Small intestine (tissue), 7 donors: ENCODE measurements at regions not wholly inside any gene's neighbourhood (a gene's known extent, or its start where the extent isn't known, plus 50 kb on each side); places are given as distances from the start of the nearest gene placed in this dataset.

ENCODE experiments used
- DNase-seq, 2 donors: peaks; one replicate each; pipeline versions ENCODE4 v3.0.0 to v3.0.0-alpha.2; 2013
- FAIRE-seq: peaks from 2 replicates; lab custom pipeline; 2012; peaks lifted over from hg19 to GRCh38; lab: Jason Lieb, UNC
- H3K27ac ChIP-seq, 3 donors: one replicate each; pipeline ENCODE4 v1.5.1; 2013; ENCODE audit warnings: low read length in 2 of 3, mild to moderate bottlenecking in 2 of 3, control low read depth in 1 of 3, inconsistent platforms in 1 of 3, low read depth in 1 of 3, moderate library complexity in 1 of 3
- H3K27me3 ChIP-seq, 3 donors: one replicate each; pipeline ENCODE4 v1.6.1; 2013; ENCODE audit warnings: low read length in 3 of 3, inconsistent platforms in 1 of 3; ENCODE audit not compliant: control insufficient read depth in 3 of 3, insufficient read depth in 3 of 3
- H3K36me3 ChIP-seq, 3 donors: one replicate each; pipeline ENCODE4 v1.6.1; 2013; ENCODE audit warnings: low read length in 3 of 3, inconsistent platforms in 1 of 3, low read depth in 1 of 3, mild to moderate bottlenecking in 1 of 3, moderate library complexity in 1 of 3; ENCODE audit not compliant: control insufficient read depth in 3 of 3, insufficient read depth in 2 of 3
- H3K4me1 ChIP-seq, 3 donors: one replicate each; pipeline ENCODE4 v1.6.1; 2013; ENCODE audit warnings: low read length in 2 of 3, inconsistent platforms in 1 of 3, low read depth in 1 of 3, mild to moderate bottlenecking in 1 of 3, moderate library complexity in 1 of 3; ENCODE audit not compliant: control insufficient read depth in 3 of 3, insufficient read depth in 2 of 3
- H3K4me3 ChIP-seq, 3 donors: one replicate each; pipeline ENCODE4 v1.5.1; 2013; ENCODE audit warnings: low read length in 3 of 3, control low read depth in 1 of 3, inconsistent platforms in 1 of 3, low read depth in 1 of 3, mild to moderate bottlenecking in 1 of 3, moderate library complexity in 1 of 3
- H3K9me3 ChIP-seq, 2 donors: one replicate each; pipeline ENCODE4 v1.6.1; 2013; ENCODE audit warnings: low read depth in 1 of 2, low read length in 1 of 2; ENCODE audit not compliant: control insufficient read depth in 2 of 2, insufficient read depth in 1 of 2
- WGBS, 3 donors: extraction: QIAGEN DNeasy Blood & Tissue Kit; methylation state at CpG; one replicate each; pipeline ENCODE4 v1.1.7; 2013; 5-methylcytosine and 5-hydroxymethylcytosine counted together
- donor health status: healthy with polysubstance abuse.
- donor health status: control.
- donor health status: control.
- donor health status: Bipolar disorder and iron deficiency.
- donor health status: healthy.

- FAIRE-seq = no peak
- 55 to 78% (median 60%) methylated on average over 2 of the region's 2 CpGs for WGBS, 3 donors
Measured at GRCh38 chr5:54717459-54717858, 199.9 kb downstream of the SNX18 start.

DNA sequence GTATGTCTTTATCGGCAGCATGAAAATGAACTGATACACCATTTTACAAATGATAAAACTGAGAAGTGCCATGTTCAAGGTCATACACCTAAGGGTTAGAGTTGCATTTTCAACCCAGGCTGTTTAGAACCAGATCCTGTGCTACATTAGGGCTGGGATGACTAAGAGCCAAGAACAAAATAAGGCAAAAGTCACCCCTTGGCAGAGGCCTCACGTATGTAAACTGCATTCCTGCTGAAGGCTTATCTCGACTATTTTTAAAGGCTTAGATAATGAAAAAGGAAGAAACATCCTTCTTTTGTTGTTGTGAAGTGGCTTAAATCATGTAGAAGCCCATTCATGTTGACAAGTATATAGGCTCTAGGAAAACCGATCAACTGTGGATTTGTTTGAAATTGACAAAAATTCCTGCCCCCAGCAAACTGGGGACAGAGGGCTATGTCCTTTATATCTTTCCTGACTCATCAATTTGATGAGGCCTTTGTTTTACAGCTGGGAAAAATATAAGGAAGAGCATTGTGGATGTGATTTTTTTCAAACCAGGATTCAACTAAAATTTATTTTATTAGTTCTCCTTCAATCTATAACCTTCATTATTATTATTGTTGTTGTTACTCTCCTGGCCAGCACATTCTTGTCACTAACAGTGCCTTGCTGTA lies 196.5 kb downstream of the SNX18 start:
- Histone ChIP-seq H3K27ac (no peak overlapping the region), H3K27me3 (no peaks in the 10 kb centered on the region), H3K36me3 (no peaks in the 10 kb centered on the region), H3K4me3 (no peak overlapping the region), H3K4me1 (peaks cover 0 to 5% (median 0%) of the 10 kb centered on the region in 3 donors), H3K9me3 (no peaks in the 10 kb centered on the region)
- DNase-seq = no peak
- WGBS, 3 donors = 63 to 75% (median 65%) methylated on average over 4 of the region's 4 CpGs
- FAIRE-seq = no peak

More at GRCh38 chr5:54717459-54717858, 199.9 kb downstream of the SNX18 start:
- Histone ChIP-seq H3K27me3 (no peaks in the 10 kb centered on the region), H3K4me1 (peaks cover 0 to 5% (median 0%) of the 10 kb centered on the region in 3 donors), H3K9me3 (no peaks in the 10 kb centered on the region), H3K4me3 (no peak overlapping the region), H3K36me3 (no peaks in the 10 kb centered on the region), H3K27ac (no peak overlapping the region)
- DNase-seq = no peak

DNA sequence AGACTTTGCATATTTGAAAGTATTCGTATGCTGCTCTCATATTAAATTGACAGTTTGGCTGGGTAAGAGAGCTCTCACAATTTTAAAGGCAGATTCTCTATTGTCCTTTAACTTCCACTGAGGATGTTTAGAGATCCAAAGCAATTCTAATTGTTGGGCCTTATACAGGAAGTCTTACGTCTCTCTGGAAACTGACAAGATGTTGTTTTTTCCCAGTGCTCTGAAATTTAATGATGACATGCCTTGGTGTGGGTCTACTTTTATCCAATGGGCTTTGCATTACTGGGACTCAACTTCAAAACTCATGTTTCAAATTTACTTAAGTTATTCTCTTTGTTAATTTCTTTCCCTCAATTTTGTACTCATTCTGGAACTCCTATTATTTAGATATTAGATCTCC lies 191.5 kb downstream of the SNX18 start:
- H3K9me3 ChIP-seq = no peaks in the 10 kb centered on the region
- H3K4me3 ChIP-seq = no peak overlapping the region
- no peak overlapping the region for H3K27ac ChIP-seq
- H3K27me3 ChIP-seq = no peaks in the 10 kb centered on the region
- no peaks in the 10 kb centered on the region for H3K36me3 ChIP-seq
- 82 to 90% (median 86%) methylated on average over 2 of the region's 2 CpGs for WGBS, 3 donors
- DNase-seq (no peak), FAIRE-seq (no peak)
- H3K4me1 ChIP-seq = peaks cover 0 to 8% (median 0%) of the 10 kb centered on the region in 3 donors

GRCh38 chr5:54707841-54708240 lies 190.3 kb downstream of the SNX18 start:
- no peak for DNase-seq
- no peak for FAIRE-seq
- 44 to 74% (median 52%) methylated on average over 2 of the region's 2 CpGs for WGBS, 3 donors
- Histone ChIP-seq H3K9me3 (no peaks in the 10 kb centered on the region), H3K27ac (no peak overlapping the region), H3K4me1 (peaks cover 0 to 16% (median 2%) of the 10 kb centered on the region in 3 donors), H3K4me3 (no peak overlapping the region), H3K36me3 (no peaks in the 10 kb centered on the region), H3K27me3 (no peaks in the 10 kb centered on the region)

DNA sequence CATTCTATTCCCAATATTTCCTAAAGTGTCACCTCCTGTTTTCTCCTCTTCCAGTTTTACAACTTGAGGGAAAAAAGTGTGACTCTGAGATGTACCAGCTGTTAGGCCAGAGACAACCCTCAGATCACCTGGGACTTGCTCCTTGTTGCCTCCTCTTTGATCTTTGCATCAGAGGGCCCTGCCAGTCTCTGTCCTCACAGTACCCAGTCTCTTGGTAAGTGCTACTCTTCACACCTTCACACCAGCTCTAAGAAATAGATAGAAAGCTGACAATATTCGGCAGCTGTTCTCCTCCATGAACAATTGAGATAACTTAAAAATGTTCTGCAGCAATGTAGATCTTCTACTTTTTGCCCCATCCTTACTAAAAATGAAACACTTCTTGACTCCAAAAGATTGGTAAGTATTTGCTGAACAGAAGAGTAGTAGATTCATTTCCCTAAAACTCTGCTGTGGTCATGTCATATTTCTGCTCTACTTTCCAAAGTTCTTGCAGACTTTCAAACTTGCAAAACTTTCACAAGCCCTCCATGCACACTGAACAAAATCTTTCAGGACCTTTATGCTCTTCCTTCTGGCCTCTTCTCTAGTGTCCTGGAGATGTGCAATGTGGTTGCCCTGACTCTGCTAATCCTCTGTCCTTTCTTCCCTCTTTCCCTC lies 188.6 kb downstream of the SNX18 start:
- 84 to 86% (median 84%) methylated on average over 1 of the region's 1 CpG for WGBS, 3 donors

DNA sequence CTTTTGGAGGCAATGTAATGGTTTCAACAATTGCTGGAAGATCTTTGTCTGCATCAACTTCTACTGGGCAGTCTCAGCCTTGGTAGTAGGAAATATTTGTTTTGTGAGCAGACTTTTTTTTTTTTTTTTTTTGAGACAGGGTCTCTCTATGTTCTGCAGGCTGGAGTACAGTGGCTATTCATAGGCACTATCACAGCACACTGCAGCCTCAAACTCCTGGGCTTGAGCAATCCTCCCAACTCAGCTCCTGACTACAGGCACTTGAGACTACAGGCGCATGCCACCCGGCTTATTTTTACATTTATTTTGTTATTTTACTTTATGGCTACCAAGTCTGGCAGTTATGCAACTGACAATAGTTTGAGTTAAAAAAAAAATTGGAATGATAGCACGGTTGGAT lies 187.3 kb downstream of the SNX18 start:
- DNase-seq = no peak
- H3K36me3 ChIP-seq = no peaks in the 10 kb centered on the region
- no peaks in the 10 kb centered on the region for H3K9me3 ChIP-seq
- no peaks in the 10 kb centered on the region for H3K27me3 ChIP-seq
- no peak overlapping the region for H3K4me3 ChIP-seq
- H3K27ac ChIP-seq = no peak overlapping the region
- WGBS, 3 donors = 85 to 96% (median 95%) methylated on average over 3 of the region's 3 CpGs
- FAIRE-seq = no peak
- peaks cover 0 to 23% (median 2%) of the 10 kb centered on the region in 3 donors for H3K4me1 ChIP-seq

More for the DNA sequence above, 188.6 kb downstream of the SNX18 start:
- Histone ChIP-seq H3K27me3 (no peaks in the 10 kb centered on the region), H3K27ac (no peak overlapping the region), H3K36me3 (no peaks in the 10 kb centered on the region), H3K4me3 (no peak overlapping the region), H3K9me3 (no peaks in the 10 kb centered on the region), H3K4me1 (peaks cover 0 to 23% (median 2%) of the 10 kb centered on the region in 3 donors)
- DNase-seq = no peak
- FAIRE-seq = no peak

DNA sequence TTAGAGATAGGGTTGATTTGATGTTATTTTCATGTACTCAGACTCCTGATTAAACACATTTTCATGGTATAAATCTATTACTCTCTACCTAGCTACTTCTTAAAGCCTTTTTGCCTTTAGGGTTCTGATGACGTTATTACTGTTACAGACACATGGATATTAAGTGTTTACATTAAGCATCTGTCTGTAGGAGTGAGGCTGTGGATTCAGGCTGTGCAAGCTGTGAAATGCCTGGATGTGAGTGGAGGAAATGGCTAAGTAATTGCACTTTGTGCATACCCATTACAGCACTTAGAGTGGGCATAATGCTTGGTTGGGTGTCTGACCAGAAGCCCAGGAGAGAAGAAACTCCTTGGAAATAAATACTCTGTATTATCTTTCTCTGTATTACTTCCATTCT lies 186.8 kb downstream of the SNX18 start:
- no peak overlapping the region for H3K4me3 ChIP-seq
- WGBS, 3 donors = 68 to 95% (median 84%) methylated on average over 1 of the region's 1 CpG
- peaks cover 0 to 23% (median 2%) of the 10 kb centered on the region in 3 donors for H3K4me1 ChIP-seq
- no peak for FAIRE-seq
- H3K27ac ChIP-seq = peak overlapping the region in 1 of 3 donors; percentile 46
- no peaks in the 10 kb centered on the region for H3K9me3 ChIP-seq
- H3K27me3 ChIP-seq = no peaks in the 10 kb centered on the region
- no peak for DNase-seq
- H3K36me3 ChIP-seq = no peaks in the 10 kb centered on the region

DNA sequence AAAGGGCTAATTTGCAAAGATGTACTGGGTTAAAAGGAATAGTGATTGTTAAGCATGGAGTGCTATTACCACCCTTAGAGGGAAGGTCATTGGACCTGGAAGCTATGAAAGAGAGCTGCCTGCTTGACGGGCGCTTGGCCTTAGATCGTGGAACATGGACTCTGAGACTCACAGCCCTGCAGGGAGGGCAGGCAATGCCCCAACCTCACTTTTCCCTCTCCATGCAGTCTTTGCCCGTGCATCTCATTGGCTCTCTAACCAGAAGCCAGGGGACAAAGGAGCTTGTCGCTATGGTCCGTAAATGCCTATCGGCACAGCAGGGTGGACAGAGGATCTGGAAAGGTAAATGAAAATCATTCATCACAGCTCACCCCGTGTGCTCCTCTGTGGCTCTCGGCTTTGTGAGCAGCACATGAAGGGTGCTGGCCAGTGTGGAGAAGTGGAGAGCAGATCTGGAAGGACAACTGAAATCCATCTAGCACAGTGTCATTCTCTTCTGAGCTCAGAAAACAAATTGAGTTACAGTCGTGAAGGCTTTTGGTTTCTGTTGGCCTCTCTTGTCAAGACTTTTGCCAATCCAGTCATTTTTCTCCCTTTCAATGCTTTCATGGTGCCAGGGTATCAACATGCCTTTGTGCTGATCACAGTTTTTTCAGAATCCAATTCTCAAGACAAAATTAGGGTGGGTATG lies 186.2 kb downstream of the SNX18 start:
- FAIRE-seq = no peak

More for the DNA sequence above, 186.2 kb downstream of the SNX18 start:
- no peaks in the 10 kb centered on the region for H3K9me3 ChIP-seq
- no peak overlapping the region for H3K4me3 ChIP-seq
- peaks cover 0 to 23% (median 2%) of the 10 kb centered on the region in 3 donors for H3K4me1 ChIP-seq
- H3K27ac ChIP-seq = peak overlapping the region in 2 of 3 donors; percentile 13 to 46
- H3K27me3 ChIP-seq = no peaks in the 10 kb centered on the region
- H3K36me3 ChIP-seq = no peaks in the 10 kb centered on the region
- DNase-seq = peak; percentile 39 to 66
- WGBS, 3 donors = 58 to 69% (median 67%) methylated on average over 10 of the region's 10 CpGs
